K562 (cell line): ENCODE measurements at regions not wholly inside any gene's neighbourhood (a gene's known extent, or its start where the extent isn't known, plus 50 kb on each side); places are given as distances from the start of the nearest gene placed in this dataset.

Experiments
- ATAC-seq: fragments of 200-7000 bp; cut with Tn5 transposase; 3 replicates; pipeline ENCODE4 v1.9.1; 2020; ENCODE audit warnings: moderate library complexity
- BruUV-seq: library from RNA; stranded (reverse); fragments of 400-500 nt; replicated peaks from 2 replicates; lab custom pipeline; 2021; lab: Mats Ljungman, UMichigan
- CTCF ChIA-PET: fragments of 300-600 bp; formaldehyde crosslinking; extraction: SDS; loops from one replicate; lab custom pipeline; 2021; ENCODE audit warnings: low intra/inter-chr PET ratio; lab: Yijun Ruan, JAX
- POLR2A ChIA-PET: fragments of 300-600, 350-650 bp; sonication (Branson Sonifier 250); formaldehyde crosslinking; extraction: SDS; loops from one replicate; lab custom pipeline; 2021; ENCODE audit warnings: antibody characterized with exemption, inconsistent platforms; lab: Yijun Ruan, JAX
- DNase-seq, 4 experiments: peaks; one replicate each; pipeline versions ENCODE4 v3.0.0 to v3.0.0-alpha.2; 2011 to 2018; ENCODE audit warnings: low spot score in 3 of 4, mixed read lengths in 3 of 4; ENCODE audit errors: extremely low read depth in 1 of 4
- FAIRE-seq: peaks from 2 replicates; lab custom pipeline; 2011; peaks lifted over from hg19 to GRCh38; lab: Jason Lieb, UNC
- H2AFZ ChIP-seq: 2 replicates; pipeline ENCODE4 v1.6.0; 2011; ENCODE audit warnings: low read depth, low read length, control low read depth, inconsistent platforms
- H3K27ac ChIP-seq: fragments of 200-600 bp; 3 replicates; pipeline ENCODE4 v1.8.0; 2011; ENCODE audit warnings: low read depth, mild to moderate bottlenecking, control low read depth, inconsistent platforms, low read length, moderate library complexity, mixed read lengths; ENCODE audit errors: extremely low read depth
- H3K27me3 ChIP-seq, 2 experiments: fragments of 300-600 bp in 1 of 2; 2 replicates in 1 of 2; 3 replicates in 1 of 2; pipeline versions ENCODE4 v1.6.0 to v1.8.0; 2011; ENCODE audit warnings: inconsistent platforms in 2 of 2, low read length in 2 of 2, mild to moderate bottlenecking in 1 of 2, mixed read lengths in 1 of 2, moderate library complexity in 1 of 2; ENCODE audit not compliant: control insufficient read depth in 2 of 2, insufficient read depth in 2 of 2
- H3K36me3 ChIP-seq: fragments of 300-600 bp; 3 replicates; pipeline ENCODE4 v1.8.0; 2011; ENCODE audit warnings: mild to moderate bottlenecking, low read length, inconsistent platforms; ENCODE audit not compliant: control insufficient read depth, insufficient read depth
- H3K4me1 ChIP-seq, 2 experiments: fragments of 200-600 bp in 1 of 2; replicated peaks in 1 of 2; 2 replicates in 1 of 2; 3 replicates in 1 of 2; pipeline versions ENCODE4 v1.5.1 to v1.8.0; 2011; ENCODE audit warnings: inconsistent platforms in 2 of 2, low read length in 2 of 2, mild to moderate bottlenecking in 1 of 2, mixed read lengths in 1 of 2, moderate library complexity in 1 of 2; ENCODE audit not compliant: control insufficient read depth in 2 of 2, insufficient read depth in 2 of 2
- H3K4me2 ChIP-seq: 2 replicates; pipeline ENCODE4 v1.6.1; 2011; ENCODE audit warnings: low read length, control low read depth, inconsistent platforms, mixed read lengths; ENCODE audit not compliant: insufficient read depth
- H3K4me3 ChIP-seq: fragments of 200-600 bp; sonication (generic), shearing (Covaris generic); 2 replicates; pipeline ENCODE4 v1.5.1; 2016; ENCODE audit warnings: control low read depth, inconsistent platforms
- H3K79me2 ChIP-seq: fragments of 200-600 bp; 3 replicates; pipeline ENCODE4 v1.8.0; 2011; ENCODE audit warnings: low read length, inconsistent platforms; ENCODE audit not compliant: control insufficient read depth, insufficient read depth
- H3K9ac ChIP-seq, 2 experiments: 2 replicates each; pipeline versions ENCODE4 v1.6.0 to v1.6.1; 2011; ENCODE audit warnings: low read depth in 2 of 2, low read length in 2 of 2, control low read depth in 1 of 2, inconsistent platforms in 1 of 2, mild to moderate bottlenecking in 1 of 2, mixed read lengths in 1 of 2; ENCODE audit not compliant: insufficient read depth in 1 of 2
- H3K9me1 ChIP-seq: one replicate; pipeline ENCODE4 v1.6.0; 2011; ENCODE audit warnings: inconsistent platforms, mild to moderate bottlenecking, low read length, moderate library complexity; ENCODE audit not compliant: control insufficient read depth, insufficient read depth
- H3K9me3 ChIP-seq: replicated peaks from 2 replicates; pipeline ENCODE4 v1.5.1; 2011; ENCODE audit warnings: low read depth, low read length, inconsistent platforms; ENCODE audit not compliant: control insufficient read depth, insufficient read depth
- H4K20me1 ChIP-seq: replicated peaks from 2 replicates; pipeline ENCODE4 v1.6.1; 2011; ENCODE audit warnings: low read length, inconsistent platforms, mixed read lengths; ENCODE audit not compliant: control insufficient read depth, insufficient read depth
- FOSL1 ChIP-seq: fragments of 200-800 bp; sonication (Bioruptor generic); conservative IDR thresholded peaks from 2 replicates; pipeline ENCODE4 v1.6.1; 2016; ENCODE audit warnings: missing genetic modification characterization, missing compliant biosample characterization
- MEIS2 ChIP-seq: fragments of 450-650 bp; IDR thresholded peaks from 2 replicates; pipeline ENCODE4 v1.6.1; 2014; ENCODE audit warnings: mild to moderate bottlenecking; ENCODE audit not compliant: partially characterized antibody
- PKNOX1 ChIP-seq: fragments of 450-650 bp; IDR thresholded peaks from 2 replicates; pipeline ENCODE4 v1.6.1; 2016
- RBM15 ChIP-seq: fragments of 200-400 bp; formaldehyde crosslinking; IDR thresholded peaks from 2 replicates; pipeline ENCODE4 v1.6.1; 2018; ENCODE audit warnings: mild to moderate bottlenecking, low read length, moderate library complexity; ENCODE audit not compliant: insufficient read depth
- TCF3 ChIP-seq: sonication (generic); formaldehyde crosslinking; IDR thresholded peaks from 2 replicates; pipeline ENCODE4 v1.4.0; 2020; ENCODE audit warnings: mild to moderate bottlenecking, missing genetic modification reagents
- U2AF2 ChIP-seq: fragments of 200-400 bp; formaldehyde crosslinking; optimal IDR thresholded peaks from 2 replicates; pipeline ENCODE3; 2017; ENCODE audit warnings: low read depth, mild to moderate bottlenecking, low read length
- WGBS: fragments of 100-300 bp; shearing (Covaris generic); methylation state at CpG from one replicate; pipeline ENCODE4 v1.1.6; 2016; ENCODE audit warnings: low coverage, mixed read lengths; ENCODE audit not compliant: insufficient coverage; ENCODE audit errors: missing lambda C conversion rate; 5-methylcytosine and 5-hydroxymethylcytosine counted together
- in situ Hi-C: fragments of 300-500 bp; cut with MboI; formaldehyde crosslinking; loops from 4 replicates; pipeline ENCODE4 v1.15.0; 2018; ENCODE audit warnings: inconsistent platforms, mixed read lengths
- intact Hi-C: fragments of 100-400 bp; cut with micrococcal nuclease; formaldehyde crosslinking; loops from 2 replicates; pipeline ENCODE4 v1.14.2; 2022

- ChIA-PET CTCF (no interaction called here), POLR2A (interaction anchor here (0.7 kb wide), 1 partner anchor 8 kb away, joined by 3 read pairs; no protein-coding TSS in a partner anchor)
- no peak for FAIRE-seq
- H3K79me2 ChIP-seq: no peaks in the 10 kb centered on the region
- WGBS: 2% methylated on average over 11 of the region's 11 CpGs
- H3K4me3 ChIP-seq: no peak overlapping the region
- no peak overlapping the region for H3K4me2 ChIP-seq
- in situ Hi-C loops: no loop called here
- no peaks in the 10 kb centered on the region; the same call in 1 of the 2 replicates for H4K20me1 ChIP-seq
- no peaks in the 10 kb centered on the region for H3K36me3 ChIP-seq
- H3K4me1 ChIP-seq: no peaks in the 10 kb centered on the region; a peak in 1 of 5 replicates
- no peak overlapping the region for H3K9ac ChIP-seq
- peak in 1 of 4 experiments; percentile 7 for DNase-seq
- peak overlapping the region; percentile 17; the same call in 1 of the 2 replicates for H2AFZ ChIP-seq
- H3K27ac ChIP-seq: no peak overlapping the region
- peaks cover 0 to 3% of the 10 kb centered on the region in 2 experiments; a peak in 1 of 5 replicates for H3K27me3 ChIP-seq
- H3K9me1 ChIP-seq: no peaks in the 10 kb centered on the region
- BruUV-seq: no TSS peak
- ATAC-seq: no peak
- TF ChIP-seq U2AF2 (no peak), RBM15 (no peak), MEIS2 (peak; percentile 37), TCF3 (CRISPR knock-in tag) (peak; percentile 19; the same call in 1 of the 2 replicates), FOSL1 (tag) (peak; percentile 68), PKNOX1 (peak; percentile 61)
- intact Hi-C loops: no loop called here
- no peaks in the 10 kb centered on the region for H3K9me3 ChIP-seq
Observed at GRCh38 chr19:30920222-30920621, 429.0 kb downstream of the TSHZ3 start.
